Fibroblast of the aortic adventitia (primary cell): ENCODE measurements at regions not wholly inside any gene's neighbourhood (a gene's known extent, or its start where the extent isn't known, plus 50 kb on each side); places are given as distances from the start of the nearest gene placed in this dataset.

ENCODE experiments used
- DNase-seq: peaks from one replicate; pipeline ENCODE4 v3.0.0-alpha.2; 2010; ENCODE audit warnings: low read depth
- H3K4me3 ChIP-seq: 2 replicates; pipeline ENCODE4 v1.5.1; 2011; ENCODE audit warnings: low read depth, mild to moderate bottlenecking, control low read depth, low read length, moderate library complexity
- CTCF ChIP-seq: IDR thresholded peaks from 2 replicates; pipeline ENCODE4 v1.5.1; 2011; ENCODE audit warnings: mild to moderate bottlenecking, low read length, control low read depth, inconsistent platforms; ENCODE audit not compliant: insufficient read depth

DNA sequence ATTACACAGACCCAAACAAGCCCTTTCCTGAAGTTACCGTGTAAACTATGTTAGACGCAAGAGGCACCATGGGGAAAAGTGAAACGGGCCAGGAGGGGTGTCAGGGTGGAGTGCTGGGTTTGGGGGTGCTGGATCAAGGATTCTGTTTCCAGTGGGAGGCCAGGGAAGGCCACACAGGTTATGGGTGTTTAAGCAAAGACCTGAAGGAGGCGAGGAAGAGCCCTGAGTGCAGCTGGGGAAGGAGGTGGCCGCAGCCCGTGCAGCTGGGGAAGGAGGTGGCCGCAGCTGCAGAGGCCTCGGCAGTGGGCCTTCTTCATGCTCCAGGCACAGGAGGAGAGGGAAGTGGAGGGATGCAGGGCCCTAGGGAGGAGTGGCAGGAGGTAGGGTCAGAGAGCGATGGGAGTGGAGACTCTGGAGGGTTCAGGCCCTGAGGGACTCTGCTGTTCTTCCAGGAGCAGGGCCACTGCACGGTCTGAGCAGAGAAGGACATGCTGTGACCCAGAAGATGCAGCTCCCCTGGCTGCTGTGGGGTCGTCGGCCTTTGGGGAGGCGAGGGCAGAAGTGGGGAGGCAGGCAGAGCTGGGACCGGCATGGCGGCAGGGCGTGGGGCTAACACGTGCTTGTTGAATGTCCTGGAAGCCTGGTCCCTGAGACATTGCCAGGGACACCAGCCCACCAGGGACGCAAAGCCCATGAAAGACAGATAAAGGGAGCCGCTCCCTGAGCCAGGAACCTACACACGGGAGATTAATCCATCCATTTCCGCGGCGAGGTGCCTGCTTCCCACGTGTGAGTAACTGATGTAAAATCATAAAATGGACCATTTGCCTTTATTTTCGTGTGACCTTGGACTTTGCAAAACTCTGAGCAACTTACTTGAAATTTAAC lies 1049.1 kb downstream of the BRD1 start:
- DNase-seq = no peak
- TF ChIP-seq CTCF = no peak
- no peak overlapping the region for H3K4me3 ChIP-seq

GRCh38 chr22:48772286-48772907 lies 1055.3 kb downstream of the BRD1 start:
- no peak for DNase-seq
- TF ChIP-seq CTCF = no peak
- no peak overlapping the region for H3K4me3 ChIP-seq

GRCh38 chr22:48765595-48765994 lies 1062.1 kb downstream of the BRD1 start:
- TF ChIP-seq CTCF = no peak
- H3K4me3 ChIP-seq = no peak overlapping the region
- no peak for DNase-seq

- DNase-seq = no peak
- H3K4me3 ChIP-seq = no peak overlapping the region
- no peak for TF ChIP-seq CTCF
These were observed 1066.1 kb downstream of the BRD1 start for GRCh38 chr22:48761546-48761945.

DNA sequence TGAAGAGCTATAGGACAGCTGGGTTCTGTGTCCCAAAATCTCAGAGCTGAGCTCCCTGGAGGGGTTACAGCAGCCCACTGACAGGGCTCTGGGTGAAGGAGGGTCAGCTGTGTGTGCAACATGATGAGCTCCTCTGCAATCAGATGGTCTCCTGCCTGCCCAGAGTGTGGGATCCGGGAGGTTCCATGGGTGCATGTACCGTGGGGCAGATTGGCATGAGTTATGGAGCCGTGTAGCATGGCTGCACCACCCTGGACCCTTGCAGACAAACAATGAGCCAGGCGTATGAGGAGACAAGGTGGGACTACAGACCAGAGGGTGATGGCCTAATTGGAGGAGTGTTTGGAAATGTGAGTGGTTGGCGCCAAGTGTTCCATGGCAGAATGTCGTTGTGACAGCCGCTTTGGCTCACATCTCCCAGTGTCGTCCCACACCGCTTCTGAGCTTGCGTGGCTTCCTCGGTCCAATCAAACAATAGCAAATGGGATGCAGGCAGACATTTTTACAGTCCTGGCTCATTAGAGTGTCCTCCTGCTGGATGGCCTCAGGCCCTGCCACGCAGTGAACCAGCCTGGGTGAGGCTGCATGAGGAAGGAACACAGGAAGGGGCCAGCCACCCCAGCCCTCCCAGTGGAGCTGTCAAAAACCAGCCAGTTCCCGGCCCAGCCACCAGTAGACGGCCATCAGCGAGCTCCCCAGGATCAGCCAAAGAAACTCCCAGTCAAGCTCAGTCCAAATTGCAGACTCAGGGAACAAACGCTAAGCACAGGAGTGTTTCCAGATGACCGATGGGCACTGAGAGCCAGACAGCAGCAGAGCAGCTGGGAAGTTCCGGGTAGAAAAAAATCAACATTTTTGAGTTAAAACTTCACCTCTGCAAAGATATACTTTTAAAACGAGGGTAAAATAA lies 1066.9 kb downstream of the BRD1 start:
- no peak for DNase-seq
- TF ChIP-seq CTCF = no peak

More for the DNA sequence above, 1066.9 kb downstream of the BRD1 start:
- H3K4me3 ChIP-seq = no peak overlapping the region
